ENCODE measurements at regions not wholly inside any gene's neighbourhood (a gene's known extent, or its start where the extent isn't known, plus 50 kb on each side); places are given as distances from the start of the nearest gene placed in this dataset.
"Not testable (repeated sequence)": the region's sequence is repeated elsewhere in the genome, so short reads cannot be mapped to it uniquely, and the experiment has no call there.

GRCh38 chr10:109264004-109264403 is 659.3 kb downstream of the XPNPEP1 start:
- intact Hi-C loops (cut with DNase I) = no loop called here
- no peak for DNase-seq (ENCODE audit: missing footprints)
- no peak for ATAC-seq

- intact Hi-C loops (cut with DNase I) = no loop called here
- DNase-seq (ENCODE audit: missing footprints) = peak; percentile 51
- ATAC-seq = no peak
Measured at GRCh38 chr10:109261231-109261630, 662.1 kb downstream of the XPNPEP1 start.

GRCh38 chr10:109259293-109259692 is 664.0 kb downstream of the XPNPEP1 start:
- ATAC-seq (no peak), DNase-seq (ENCODE audit: missing footprints) (no peak)
- intact Hi-C loops (cut with DNase I) = no loop called here

GRCh38 chr10:109253306-109253705 is 670.0 kb downstream of the XPNPEP1 start:
- DNase-seq (ENCODE audit: missing footprints) (no peak), ATAC-seq (no peak)
- intact Hi-C loops (cut with DNase I) = no loop called here

GRCh38 chr10:109250152-109250551 is 673.2 kb downstream of the XPNPEP1 start:
- intact Hi-C loops (cut with DNase I) = no loop called here
- ATAC-seq = no peak
- DNase-seq (ENCODE audit: missing footprints) = no peak

- DNase-seq (ENCODE audit: missing footprints) (no peak), ATAC-seq (no peak)
- intact Hi-C loops (cut with DNase I) = no loop called here
Measured at GRCh38 chr10:109247814-109248213, 675.5 kb downstream of the XPNPEP1 start.

GRCh38 chr10:109245821-109246220 is 677.5 kb downstream of the XPNPEP1 start:
- intact Hi-C loops (cut with DNase I) = no loop called here
- DNase-seq (ENCODE audit: missing footprints) (no peak), ATAC-seq (no peak)

GRCh38 chr10:109239371-109239770 is 683.9 kb downstream of the XPNPEP1 start:
- intact Hi-C loops (cut with DNase I) = no loop called here
- ATAC-seq = no peak
- DNase-seq (ENCODE audit: missing footprints) = no peak

GRCh38 chr10:109237682-109238081 is 685.6 kb downstream of the XPNPEP1 start:
- DNase-seq (ENCODE audit: missing footprints) = no peak
- intact Hi-C loops (cut with DNase I) = no loop called here
- no peak for ATAC-seq

GRCh38 chr10:109237050-109237449 is 686.3 kb downstream of the XPNPEP1 start:
- intact Hi-C loops (cut with DNase I) = no loop called here
- DNase-seq (ENCODE audit: missing footprints) = no peak
- ATAC-seq = no peak

GRCh38 chr10:109223533-109223932 is 699.8 kb downstream of the XPNPEP1 start:
- intact Hi-C loops (cut with DNase I) = not testable (repeated sequence)

GRCh38 chr10:109219935-109220605 is 703.2 kb downstream of the XPNPEP1 start:
- intact Hi-C loops (cut with DNase I) = no loop called here
- ATAC-seq (no peak), DNase-seq (ENCODE audit: missing footprints) (no peak)

More at GRCh38 chr10:109223533-109223932, 699.8 kb downstream of the XPNPEP1 start:
- not testable (repeated sequence) for ATAC-seq; DNase-seq (ENCODE audit: missing footprints)

GRCh38 chr10:109218207-109218606 is 705.1 kb downstream of the XPNPEP1 start:
- ATAC-seq = no peak
- intact Hi-C loops (cut with DNase I) = no loop called here
- DNase-seq (ENCODE audit: missing footprints) = no peak

GRCh38 chr10:109215291-109216075 is 707.8 kb downstream of the XPNPEP1 start:
- DNase-seq (ENCODE audit: missing footprints) = no peak
- ATAC-seq = no peak
- intact Hi-C loops (cut with DNase I) = no loop called here

GRCh38 chr10:109214891-109215290 is 708.4 kb downstream of the XPNPEP1 start:
- DNase-seq (ENCODE audit: missing footprints); ATAC-seq; intact Hi-C loops (cut with DNase I): not testable (repeated sequence)

GRCh38 chr10:109207361-109207760 is 716.0 kb downstream of the XPNPEP1 start:
- intact Hi-C loops (cut with DNase I) = no loop called here
- ATAC-seq (no peak), DNase-seq (ENCODE audit: missing footprints) (no peak)

- intact Hi-C loops (cut with DNase I) = no loop called here
- ATAC-seq (no peak), DNase-seq (ENCODE audit: missing footprints) (no peak)
Measured at GRCh38 chr10:109205929-109206585, 717.3 kb downstream of the XPNPEP1 start.

- ATAC-seq (no peak), DNase-seq (ENCODE audit: missing footprints) (no peak)
- intact Hi-C loops (cut with DNase I) = no loop called here
Measured at GRCh38 chr10:109203646-109204353, 719.5 kb downstream of the XPNPEP1 start.

GRCh38 chr10:109202111-109202510 is 721.2 kb downstream of the XPNPEP1 start:
- DNase-seq (ENCODE audit: missing footprints) = no peak
- intact Hi-C loops (cut with DNase I) = no loop called here
- ATAC-seq = no peak

Data from Right ventricle myocardium inferior (tissue), 1 donor.